Ammon's horn (tissue), 1 donor: ENCODE measurements at regions not wholly inside any gene's neighbourhood (a gene's known extent, or its start where the extent isn't known, plus 50 kb on each side); places are given as distances from the start of the nearest gene placed in this dataset.

Source experiments
- DNase-seq: peaks from one replicate; pipeline ENCODE4 v3.0.0-alpha.2; 2016; ENCODE audit warnings: low spot score

DNA sequence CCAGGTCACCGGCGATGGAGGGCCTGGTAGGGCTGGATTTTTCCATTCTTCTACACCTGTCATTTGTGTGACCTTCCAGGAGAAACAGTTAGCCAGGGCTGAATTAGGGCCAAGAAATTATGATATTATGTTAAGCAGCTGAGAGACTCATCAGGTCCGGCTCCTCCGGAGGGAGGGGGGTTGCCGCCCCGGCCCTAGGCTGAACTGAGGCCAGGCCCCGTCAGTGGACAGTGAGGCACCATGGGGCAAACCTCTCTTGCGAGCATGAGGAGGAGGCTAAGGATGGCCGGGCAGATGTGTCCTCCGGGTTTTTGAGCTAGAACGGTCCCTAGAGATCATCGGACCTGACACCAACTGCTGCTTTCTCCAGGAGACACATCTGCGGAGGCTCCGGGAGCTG lies 150.1 kb downstream of the SOX11 start:
- no peak for DNase-seq

DNA sequence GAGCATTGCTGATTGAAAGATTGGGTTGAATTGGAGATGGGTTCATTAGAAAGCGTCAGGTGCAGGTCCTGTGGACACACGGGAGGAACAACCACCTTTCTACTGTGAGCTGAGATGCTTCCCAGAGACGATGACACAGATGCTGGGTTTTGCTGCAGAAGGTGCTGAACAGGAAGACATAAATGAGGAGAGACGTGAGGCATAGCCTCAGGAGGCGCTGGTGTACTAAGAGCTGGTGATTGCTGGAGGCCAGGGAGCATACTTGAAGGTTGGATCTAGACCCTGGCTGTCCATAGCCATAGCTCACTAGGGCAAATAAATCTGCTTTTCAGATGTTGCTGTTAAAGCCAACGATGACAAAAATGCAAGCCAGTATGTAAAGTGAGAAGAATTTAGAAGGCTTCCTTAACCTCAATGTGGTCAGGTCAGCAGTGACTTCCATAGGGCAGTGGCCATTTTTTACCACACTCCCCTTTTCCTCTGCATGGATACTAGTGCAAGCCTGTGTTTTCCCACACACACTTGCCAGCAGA lies 153.7 kb downstream of the SOX11 start:
- no peak for DNase-seq

DNA sequence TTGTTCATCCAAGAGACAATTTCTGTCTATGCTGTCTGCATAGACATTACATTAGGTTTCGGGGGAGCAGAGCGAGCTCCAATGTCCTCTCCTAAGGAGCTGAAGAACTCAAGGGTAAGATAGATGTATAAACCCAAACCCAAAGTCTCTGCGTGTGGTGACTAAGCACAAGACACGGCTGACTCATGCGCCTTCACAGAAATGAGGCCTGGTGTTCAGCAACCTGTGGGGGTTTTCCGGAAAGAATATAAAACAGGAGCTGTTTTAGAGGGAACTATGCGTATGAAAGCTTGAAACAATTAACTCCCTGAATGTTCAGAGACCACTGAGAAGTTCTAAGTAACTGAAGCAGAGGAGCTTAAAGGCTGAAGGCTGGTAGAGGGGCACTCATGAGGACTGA lies 154.7 kb downstream of the SOX11 start:
- DNase-seq: no peak

DNA sequence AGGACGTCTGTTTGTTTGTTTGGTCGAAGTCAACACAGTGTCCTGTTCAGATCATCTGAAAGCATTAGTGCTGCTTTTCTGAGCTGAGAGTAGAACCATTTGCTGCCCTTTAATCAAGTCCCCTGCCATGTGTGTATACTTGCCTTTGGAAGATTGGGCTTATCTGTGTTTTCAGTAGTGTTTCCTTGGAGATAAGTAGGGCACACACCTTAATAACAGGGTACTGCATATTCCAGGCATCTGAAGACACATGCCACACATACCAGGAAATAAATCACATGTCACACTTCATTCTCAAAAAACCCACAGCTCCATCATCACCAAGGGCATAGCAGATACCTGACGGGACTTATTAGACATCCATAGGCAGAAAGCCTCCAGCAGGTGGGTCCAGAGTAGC lies 157.4 kb downstream of the SOX11 start:
- DNase-seq: no peak

DNA sequence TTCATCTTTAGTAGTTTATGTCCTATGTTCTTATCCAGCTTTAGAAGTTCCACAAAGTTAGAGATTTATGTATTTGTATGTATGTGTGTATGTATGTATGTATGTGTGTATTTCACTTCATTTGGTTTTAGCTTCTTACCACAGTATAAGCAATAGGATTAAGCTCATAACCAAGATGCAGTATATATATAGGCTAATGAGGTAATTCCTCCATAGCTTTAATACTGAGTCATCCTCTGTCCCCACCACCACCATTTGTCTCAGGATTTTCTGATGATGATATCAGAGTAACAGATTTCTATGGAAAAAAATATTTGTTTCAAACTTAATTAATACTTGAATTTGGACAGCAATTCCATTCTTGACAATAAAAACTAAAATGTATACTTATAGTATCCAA lies 159.2 kb downstream of the SOX11 start:
- DNase-seq: no peak

DNA sequence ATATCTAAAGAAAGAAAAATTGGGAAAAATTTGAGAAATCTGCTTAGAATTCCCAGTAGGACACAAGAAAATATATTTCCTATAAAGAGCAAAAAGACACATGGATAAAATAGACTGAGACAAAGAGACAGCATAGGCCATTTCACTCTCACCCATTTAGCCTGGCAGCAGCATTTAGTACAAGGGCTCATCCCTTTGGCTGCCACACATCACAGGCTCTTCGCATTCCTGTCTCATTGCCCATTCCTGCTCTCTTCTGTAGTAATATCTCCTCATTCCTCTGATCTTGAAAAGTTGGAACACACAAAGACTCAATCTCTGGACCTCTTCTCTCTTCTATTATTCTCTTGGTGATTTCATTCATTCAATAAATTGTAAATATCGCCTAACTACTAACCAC lies 162.6 kb downstream of the SOX11 start:
- DNase-seq: no peak

DNA sequence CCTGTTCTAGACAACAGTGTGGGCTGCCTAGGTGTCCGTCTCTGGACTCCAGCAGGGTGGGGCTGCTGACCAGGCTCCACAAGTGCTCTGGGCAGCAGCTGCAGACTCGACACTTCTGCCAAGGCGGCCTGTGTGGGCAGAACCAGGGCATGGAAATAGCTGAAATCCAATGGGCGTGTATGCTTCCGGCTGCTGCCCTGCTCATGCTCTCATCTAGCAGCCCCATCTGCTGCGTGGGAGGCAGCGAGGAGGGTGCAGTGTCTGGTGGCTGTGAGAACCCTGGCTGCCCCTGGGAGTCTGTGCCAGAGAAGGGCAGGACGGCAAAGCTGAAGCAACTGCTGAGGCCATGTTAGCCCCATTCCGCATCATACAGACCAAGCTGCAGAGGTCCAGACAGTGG lies 174.9 kb downstream of the SOX11 start:
- DNase-seq: no peak

DNA sequence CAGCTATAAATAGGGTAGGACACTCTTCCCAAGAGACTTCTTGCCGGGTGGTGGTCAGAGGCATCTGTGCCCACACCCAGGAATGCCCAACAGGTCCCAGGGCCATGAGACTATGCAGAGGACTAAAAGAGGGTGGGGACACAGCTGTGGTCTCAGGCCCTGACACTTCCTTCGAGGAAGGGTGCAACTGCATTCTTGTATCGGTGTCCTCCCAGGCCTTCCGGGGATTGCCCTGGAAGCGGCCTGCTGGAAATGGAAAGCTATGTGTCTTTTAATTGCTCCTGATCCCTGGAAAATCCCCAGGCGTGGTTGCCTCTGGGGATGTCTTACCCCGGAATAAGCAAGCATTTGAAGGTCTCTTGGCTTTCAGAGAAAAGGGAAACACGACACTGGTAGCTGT lies 176.7 kb downstream of the SOX11 start:
- no peak for DNase-seq

DNA sequence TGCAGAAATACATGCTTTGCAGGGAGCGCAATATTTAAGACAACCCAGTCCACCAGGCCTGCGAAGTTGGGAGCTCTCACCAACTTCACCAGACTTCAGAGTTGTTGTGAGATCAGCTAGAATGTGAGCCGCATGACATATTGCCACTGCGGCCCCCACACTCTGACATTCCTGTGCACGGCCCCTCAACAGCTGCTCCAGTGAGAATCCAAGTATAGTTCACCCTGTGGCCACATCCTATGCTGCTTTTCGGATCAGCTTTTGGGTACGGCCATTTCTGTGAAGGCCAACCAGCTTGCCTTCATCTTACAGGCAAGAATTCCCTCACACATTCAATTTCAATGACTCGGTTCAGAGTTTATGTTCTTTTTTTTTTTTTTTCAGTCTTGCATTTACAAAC lies 177.8 kb downstream of the SOX11 start:
- no peak for DNase-seq

DNA sequence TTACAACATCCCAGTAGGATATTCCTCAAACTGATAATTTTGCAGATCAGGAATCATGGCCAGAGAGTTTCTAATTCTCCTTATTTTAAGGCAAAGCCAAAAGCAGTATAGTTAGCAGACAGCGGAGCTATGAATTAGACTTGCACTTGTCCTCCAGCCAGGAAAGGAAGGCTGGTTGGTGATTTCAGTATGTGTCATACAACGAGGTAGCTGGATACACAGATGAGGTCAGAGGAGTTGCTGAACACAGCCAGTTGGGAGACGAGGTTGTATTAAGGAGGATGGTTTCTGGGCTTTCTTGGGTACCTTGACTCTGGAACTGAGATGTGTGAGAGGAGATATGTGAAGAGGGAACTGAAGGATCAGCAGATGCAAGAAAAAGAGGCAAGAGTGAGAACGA lies 185.2 kb downstream of the SOX11 start:
- DNase-seq: no peak

DNA sequence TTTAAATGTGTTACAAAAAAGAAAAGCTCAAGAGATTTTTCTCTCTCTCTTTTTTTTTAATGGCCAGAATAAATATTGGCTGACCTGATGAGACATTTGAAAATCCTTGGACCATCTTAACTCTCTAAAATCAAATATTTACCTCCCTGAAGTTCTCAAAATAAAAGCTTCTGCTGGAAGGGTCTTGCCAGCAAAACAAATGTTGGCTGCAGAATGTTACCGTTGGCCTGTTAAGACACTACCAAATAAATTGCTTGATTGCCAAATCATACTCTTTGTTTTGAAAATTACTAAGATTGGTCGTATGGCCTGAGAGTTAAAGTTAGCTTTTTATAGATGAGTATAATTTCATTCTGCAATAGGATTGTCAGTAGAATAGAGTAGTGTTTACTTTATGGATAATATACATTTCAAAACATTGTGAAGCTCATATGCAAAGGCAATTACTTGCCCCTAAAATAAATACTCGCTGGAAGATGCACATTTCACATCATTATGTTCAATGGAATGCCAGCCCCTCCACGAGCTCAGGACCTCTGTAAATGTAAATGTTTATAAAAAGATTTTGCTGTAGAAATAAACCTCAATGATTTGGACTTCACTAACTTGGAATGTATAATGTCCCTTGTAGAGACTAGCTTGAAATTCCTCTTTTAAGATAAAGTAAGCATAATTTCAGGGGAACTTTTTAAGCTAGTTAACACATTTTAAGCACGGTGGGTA lies 193.4 kb downstream of the SOX11 start:
- DNase-seq: no peak

DNA sequence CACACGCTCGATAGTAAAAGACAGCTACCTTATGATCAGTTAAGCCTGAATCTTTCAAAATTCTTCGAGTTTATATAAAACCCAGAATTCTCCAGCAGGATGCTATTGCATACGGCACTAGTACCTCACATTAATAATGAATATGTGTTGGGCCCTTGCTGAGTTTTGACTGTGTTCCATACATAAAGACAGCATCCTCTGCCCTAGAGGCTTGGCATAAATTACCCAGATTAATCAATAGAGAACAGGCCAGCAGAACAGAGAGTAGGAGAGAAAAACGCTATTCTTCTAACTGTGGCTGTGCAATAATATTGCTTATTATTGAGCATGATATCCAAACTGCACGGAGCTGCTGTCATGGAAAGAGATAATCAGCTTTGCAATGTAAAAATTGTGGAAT lies 194.3 kb downstream of the SOX11 start:
- no peak for DNase-seq

DNA sequence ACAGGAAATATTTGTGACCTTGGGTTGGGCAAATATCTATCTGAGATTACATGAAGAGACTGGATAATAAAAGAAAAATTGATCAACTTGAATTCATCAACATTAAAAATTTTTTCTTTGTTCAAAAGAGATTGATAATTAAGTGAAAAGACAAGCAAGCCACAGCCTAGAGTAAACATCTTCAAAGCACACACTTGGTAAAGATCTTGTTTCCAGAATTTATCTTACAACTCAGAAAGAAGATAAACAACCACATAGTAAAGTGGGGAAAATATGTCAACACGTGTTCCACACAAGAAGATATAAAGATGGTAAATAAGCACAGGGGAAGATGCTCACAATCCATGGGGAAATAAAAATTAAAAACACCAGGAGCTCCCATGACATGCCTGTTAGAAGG lies 195.9 kb downstream of the SOX11 start:
- DNase-seq: no peak

DNA sequence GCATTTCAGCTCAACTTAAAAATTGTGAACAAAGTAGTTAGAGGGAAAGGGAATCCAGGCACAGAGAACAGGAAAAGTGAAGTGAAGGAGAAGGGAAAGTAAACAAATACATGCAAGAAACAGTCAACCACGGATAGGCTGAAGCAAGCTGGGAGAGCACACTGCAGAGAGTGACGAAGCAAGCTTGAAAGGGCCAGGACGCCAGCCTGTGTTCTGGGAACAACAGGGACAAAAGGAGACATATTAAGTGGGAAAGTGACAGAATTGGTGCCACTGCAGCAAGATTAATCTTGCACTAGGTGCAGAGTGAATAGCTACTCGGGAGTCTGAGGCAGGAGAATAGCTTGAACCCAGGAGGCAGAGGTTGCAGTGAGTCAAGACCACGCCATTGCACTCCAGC lies 197.3 kb downstream of the SOX11 start:
- DNase-seq: no peak

DNA sequence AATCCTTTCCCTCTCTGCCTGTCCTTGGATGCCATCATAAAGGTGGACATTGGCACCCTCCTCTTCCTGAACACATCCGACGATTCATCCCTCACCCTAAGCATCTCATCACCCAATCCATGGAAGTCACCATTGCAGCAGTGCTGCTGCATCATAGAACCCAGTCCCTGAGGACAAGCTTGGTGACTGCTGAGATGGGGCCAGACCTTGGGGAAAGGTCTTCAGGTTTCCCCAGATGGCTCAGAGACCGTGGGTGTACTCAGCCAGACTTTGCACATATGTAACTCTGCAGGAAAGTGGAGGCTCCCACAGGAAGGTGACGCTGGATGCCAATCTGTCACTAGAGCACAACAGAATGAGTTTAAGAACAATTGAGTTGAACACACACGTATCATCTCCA lies 202.2 kb downstream of the SOX11 start:
- no peak for DNase-seq

DNA sequence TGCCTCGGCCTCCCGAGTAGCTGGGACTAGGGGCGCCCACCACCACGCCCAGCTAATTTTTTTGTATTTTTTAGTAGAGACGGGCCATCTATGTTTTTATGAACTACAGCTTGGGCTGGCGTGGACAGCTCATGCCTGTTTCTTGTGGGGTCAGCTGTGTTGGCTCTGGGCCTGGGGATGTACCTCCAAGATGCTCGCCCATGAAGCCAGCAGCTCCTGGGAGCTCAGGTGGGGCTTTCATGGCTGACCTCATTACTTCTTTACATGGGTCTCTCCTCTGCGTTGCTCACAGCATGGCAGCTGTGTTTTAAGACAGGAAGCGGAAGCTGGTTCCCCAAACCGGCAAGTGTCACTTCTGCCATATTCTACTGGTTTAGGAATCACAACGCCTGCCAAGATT lies 203.1 kb downstream of the SOX11 start:
- DNase-seq: no peak

DNA sequence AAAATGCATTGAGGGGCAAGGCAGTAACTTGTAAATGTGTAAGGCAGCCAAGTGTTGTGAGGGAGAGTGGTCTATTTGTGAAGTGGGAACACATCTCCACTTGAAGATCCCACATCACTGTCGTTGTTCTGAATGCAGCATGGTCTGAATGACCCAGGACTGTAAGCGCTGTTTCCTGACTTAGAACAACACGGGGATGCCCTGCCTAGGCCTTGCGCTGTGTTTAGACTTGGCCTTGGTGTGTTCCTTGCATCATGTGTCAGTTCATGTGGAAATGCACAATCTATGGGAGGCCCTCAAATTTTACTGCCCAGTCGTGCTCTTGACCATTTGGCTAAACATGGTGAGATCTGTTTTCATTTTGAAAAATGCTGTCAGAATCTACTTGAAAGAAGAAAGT lies 205.1 kb downstream of the SOX11 start:
- no peak for DNase-seq

DNA sequence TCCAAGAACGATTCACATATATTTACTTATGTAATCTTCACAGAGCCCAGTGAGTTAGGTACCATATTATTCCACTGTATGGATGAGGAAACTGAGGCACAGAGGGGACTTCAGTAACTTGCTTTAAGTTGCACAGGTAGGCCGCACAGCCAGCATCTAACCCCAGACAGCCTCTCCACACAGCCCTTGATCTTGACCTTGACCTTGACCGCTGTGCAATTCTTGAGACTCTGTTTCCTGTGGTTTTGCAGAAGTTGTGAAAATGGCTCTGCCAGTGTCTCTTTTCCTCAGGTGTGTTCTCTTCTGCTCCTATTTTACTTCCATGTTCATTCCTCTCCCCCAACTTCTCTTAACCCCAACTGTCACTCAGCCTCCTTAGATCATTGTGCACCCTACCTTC lies 206.5 kb downstream of the SOX11 start:
- DNase-seq: no peak

DNA sequence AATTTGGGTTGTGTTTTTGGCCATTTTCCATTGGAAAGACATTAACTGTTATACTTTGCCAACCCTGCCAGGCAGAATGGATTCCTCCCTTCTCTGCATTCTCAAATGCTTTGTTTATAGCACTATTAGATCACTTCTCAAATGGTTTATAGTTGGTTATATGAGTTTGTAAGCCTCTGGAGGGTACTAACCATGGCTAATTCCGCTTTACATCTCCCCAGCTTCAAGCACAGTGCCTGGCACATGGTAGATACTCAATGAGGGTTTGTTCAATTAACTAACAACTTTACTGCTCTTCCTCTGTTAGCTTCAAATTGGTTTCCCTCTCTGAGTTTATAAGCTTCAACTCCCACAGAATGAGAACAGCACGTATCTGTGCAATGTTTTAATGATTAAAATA lies 213.5 kb downstream of the SOX11 start:
- no peak for DNase-seq

DNA sequence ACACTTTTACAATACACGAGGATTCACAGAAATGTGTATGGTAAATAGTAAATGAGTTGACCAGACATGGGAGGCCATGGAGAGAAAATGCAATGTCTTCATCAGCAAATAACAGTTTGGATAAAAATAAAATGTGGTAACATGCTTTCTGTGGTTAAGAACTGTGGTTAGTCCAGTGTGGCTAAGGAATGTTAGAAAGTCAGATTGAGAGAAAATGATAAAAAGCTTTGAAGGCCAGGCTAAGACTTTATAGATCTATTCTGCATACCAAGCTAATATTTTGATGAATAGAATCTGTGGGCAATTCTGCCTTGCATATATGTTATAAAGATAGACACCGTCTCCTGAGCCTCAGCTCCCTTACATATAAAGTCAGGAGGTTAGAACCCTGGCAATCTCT lies 215.9 kb downstream of the SOX11 start:
- DNase-seq: no peak

DNA sequence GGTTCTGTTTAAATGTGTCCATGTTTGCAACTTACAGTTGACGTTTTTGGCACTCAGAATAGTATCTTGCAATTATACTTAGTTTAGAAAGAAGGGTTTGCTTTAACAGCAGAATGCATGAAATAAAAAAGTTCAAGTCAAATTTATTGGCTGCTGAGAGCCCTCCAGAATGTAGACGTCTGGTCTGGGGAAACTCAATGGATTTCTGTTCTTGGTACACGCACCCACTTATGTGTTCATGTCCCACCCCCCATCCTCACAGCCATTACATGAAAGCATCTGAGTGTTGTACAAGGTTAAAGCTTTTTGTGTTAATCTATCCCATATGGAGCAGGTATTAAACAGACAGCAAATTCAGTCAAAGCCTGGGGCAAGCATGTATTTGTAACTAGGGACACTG lies 219.5 kb downstream of the SOX11 start:
- no peak for DNase-seq

DNA sequence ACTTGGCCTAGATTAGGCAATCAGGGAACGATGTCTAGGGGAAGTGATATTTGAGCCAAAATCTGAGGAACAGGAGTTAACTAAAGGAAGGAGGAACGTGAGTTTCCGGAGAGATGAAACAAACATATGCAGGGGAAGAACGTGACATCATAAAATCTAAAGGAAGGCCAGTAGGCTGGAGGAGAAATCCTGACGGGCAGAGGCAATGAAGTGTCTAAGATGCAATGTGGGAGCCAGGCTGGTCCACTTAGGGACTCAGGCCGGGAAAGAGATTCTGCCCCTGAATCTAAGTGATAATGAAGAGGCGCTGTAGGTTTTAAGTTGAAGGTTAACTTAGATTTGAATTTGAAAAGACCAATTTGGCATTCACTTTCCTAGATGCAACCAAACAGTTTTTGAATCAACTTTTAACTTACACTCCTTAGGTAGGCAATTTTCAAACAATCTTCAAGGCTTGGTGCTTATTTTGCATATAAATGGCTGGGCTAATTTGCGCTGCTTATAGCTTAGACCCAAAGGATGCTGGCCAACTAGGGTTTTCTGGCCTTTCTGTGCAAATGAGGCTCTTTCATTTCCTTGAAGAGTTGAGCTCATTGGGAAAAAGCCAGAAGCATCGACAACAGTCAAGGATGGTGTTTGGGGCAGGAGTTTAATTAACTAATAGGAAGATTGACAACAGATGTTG lies 221.7 kb downstream of the SOX11 start:
- no peak for DNase-seq

DNA sequence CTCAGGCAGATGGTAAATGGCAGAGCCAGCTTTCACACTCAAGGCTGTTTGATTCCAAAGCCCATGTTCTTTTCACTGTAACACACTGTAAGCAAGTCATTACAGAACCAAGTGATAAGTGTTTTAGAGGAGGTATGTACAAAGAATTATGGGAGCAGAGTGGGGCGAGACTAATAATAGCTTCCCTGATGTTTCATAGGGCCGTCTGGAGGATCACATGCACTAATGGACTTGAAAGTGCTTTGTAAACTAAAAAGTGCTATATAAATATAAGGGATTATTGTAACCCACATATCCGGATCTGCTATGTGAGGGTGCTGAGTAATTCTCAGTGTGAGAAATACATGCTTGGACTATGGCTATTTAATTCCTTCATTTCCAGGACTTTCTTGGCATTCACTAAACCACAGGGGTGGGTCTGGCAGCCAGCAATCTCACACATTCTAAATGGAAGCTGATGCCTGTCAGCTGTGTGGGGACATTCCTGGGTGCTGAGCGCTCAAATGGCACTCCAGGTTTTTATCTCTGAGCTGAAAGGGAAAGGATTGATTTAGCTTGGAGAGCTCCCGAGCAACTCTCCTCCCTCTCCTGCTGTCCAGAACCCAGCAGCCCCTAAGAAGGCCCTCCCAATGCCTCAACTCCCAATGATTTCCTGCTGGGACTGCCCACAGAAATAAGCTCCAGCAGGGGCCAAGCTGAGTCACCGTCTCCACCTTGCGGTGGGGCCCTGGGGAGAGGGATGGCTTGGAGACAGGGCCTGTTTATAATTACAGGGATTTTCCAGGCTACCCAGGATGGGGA lies 222.8 kb downstream of the SOX11 start:
- no peak for DNase-seq
